Fibroblast of upper back skin (primary cell): ENCODE measurements at regions not wholly inside any gene's neighbourhood (a gene's known extent, or its start where the extent isn't known, plus 50 kb on each side); places are given as distances from the start of the nearest gene placed in this dataset.
A peak's percentile ranks its signal among the peaks of the same experiment; 100 is the strongest.
"Not testable (repeated sequence)": the region's sequence is repeated elsewhere in the genome, so short reads cannot be mapped to it uniquely, and the experiment has no call there.

Experiments used
- DNase-seq: peaks from one replicate; pipeline ENCODE4 v3.0.0-alpha.2; 2013

GRCh38 chr6:139534472-139535115 is 160.1 kb upstream of the CITED2 start:
- DNase-seq: no peak

GRCh38 chr6:139533573-139534471 is 159.4 kb upstream of the CITED2 start:
- peak; percentile 84 for DNase-seq

GRCh38 chr6:139533171-139533570 is 158.7 kb upstream of the CITED2 start:
- DNase-seq: no peak

GRCh38 chr6:139531148-139532115 is 157.0 kb upstream of the CITED2 start:
- DNase-seq: peak; percentile 68

GRCh38 chr6:139530561-139530960 is 156.1 kb upstream of the CITED2 start:
- no peak for DNase-seq

GRCh38 chr6:139529420-139529819 is 155.0 kb upstream of the CITED2 start:
- DNase-seq: no peak

- DNase-seq: no peak
Measured at GRCh38 chr6:139528471-139528870, 154.0 kb upstream of the CITED2 start.

- peak; percentile 38 for DNase-seq
Measured at GRCh38 chr6:139525415-139525814, 151.0 kb upstream of the CITED2 start.

- no peak for DNase-seq
Measured at GRCh38 chr6:139523986-139524385, 149.5 kb upstream of the CITED2 start.

- peak; percentile 35 for DNase-seq
Measured at GRCh38 chr6:139522511-139523220, 148.2 kb upstream of the CITED2 start.

GRCh38 chr6:139521338-139521737 is 146.9 kb upstream of the CITED2 start:
- no peak for DNase-seq

GRCh38 chr6:139520321-139520768 is 145.9 kb upstream of the CITED2 start:
- peak; percentile 45 for DNase-seq

- peak; percentile 73 for DNase-seq
Measured at GRCh38 chr6:139519571-139520031, 145.2 kb upstream of the CITED2 start.

- DNase-seq: no peak
Measured at GRCh38 chr6:139519097-139519496, 144.6 kb upstream of the CITED2 start.

- DNase-seq: no peak
Measured at GRCh38 chr6:139518556-139519091, 144.2 kb upstream of the CITED2 start.

GRCh38 chr6:139517998-139518555 is 143.6 kb upstream of the CITED2 start:
- DNase-seq: not testable (repeated sequence)

- peak; percentile 64 for DNase-seq
Measured at GRCh38 chr6:139515511-139515910, 141.1 kb upstream of the CITED2 start.

- no peak for DNase-seq
Measured at GRCh38 chr6:139514819-139515218, 140.4 kb upstream of the CITED2 start.

- no peak for DNase-seq
Measured at GRCh38 chr6:139510040-139510790, 135.8 kb upstream of the CITED2 start.

GRCh38 chr6:139509167-139509566 is 134.7 kb upstream of the CITED2 start:
- no peak for DNase-seq

- DNase-seq: no peak
Measured at GRCh38 chr6:139508576-139508975, 134.1 kb upstream of the CITED2 start.
